ENCODE measurements at regions not wholly inside any gene's neighbourhood (a gene's known extent, or its start where the extent isn't known, plus 50 kb on each side); places are given as distances from the start of the nearest gene placed in this dataset.

- DNase-seq: no peak
- Histone ChIP-seq H3K36me3 (ENCODE audit: low read depth, missing control alignments) (no peaks in the 10 kb centered on the region), H3K4me3 (no peak overlapping the region), H3K4me1 (no peaks in the 10 kb centered on the region), H3K27ac (no peak overlapping the region), H3K9me3 (no peaks in the 10 kb centered on the region), H3K27me3 (no peaks in the 10 kb centered on the region)
- intact Hi-C loops (cut with DNase I; ENCODE audit: low total_unique reads): no loop called here
- TF ChIP-seq, protein P1, sequence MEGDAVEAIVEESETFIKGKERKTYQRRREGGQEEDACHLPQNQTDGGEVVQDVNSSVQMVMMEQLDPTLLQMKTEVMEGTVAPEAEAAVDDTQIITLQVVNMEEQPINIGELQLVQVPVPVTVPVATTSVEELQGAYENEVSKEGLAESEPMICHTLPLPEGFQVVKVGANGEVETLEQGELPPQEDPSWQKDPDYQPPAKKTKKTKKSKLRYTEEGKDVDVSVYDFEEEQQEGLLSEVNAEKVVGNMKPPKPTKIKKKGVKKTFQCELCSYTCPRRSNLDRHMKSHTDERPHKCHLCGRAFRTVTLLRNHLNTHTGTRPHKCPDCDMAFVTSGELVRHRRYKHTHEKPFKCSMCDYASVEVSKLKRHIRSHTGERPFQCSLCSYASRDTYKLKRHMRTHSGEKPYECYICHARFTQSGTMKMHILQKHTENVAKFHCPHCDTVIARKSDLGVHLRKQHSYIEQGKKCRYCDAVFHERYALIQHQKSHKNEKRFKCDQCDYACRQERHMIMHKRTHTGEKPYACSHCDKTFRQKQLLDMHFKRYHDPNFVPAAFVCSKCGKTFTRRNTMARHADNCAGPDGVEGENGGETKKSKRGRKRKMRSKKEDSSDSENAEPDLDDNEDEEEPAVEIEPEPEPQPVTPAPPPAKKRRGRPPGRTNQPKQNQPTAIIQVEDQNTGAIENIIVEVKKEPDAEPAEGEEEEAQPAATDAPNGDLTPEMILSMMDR (IDR thresholded peaks at IDR 0.05): no peak
- 71 to 74% methylated on average over 8 of the region's 8 CpGs for WGBS, 2 donors
Measured at GRCh38 chr13:30024125-30024865, 173.9 kb upstream of the UBL3 start.

DNA sequence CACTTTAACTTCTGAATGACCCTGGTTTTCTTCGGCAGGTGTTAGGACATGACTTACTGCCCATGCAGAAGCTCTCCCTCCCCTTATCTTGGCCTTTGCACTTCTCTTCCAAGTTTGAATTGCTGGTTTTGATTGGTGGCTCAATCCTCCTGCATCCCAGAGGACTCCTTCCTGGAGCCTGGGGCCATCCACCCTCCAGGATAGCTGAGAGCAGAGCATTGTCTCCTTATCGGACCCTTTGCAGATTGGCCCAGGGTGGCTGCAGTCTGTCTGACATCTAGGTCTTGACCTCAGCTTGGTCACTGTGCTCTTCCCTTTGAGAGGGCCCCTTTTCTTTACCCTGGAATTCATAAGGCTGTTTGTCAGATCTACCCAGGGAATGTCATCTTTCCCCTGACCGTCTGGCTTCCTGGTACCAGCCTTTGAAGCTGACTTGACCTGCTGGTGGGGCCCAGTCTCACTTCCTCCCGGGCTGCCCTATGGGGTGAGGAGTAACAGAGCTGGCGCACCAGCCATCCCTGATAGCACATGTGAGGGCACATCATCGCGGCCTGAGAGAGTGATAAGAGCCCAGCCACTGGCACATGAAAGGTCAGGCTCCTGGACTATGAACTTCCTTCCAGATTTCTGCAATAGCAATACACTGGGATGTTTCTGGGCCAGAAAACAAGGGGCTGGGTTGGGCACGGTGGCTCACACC is 172.9 kb upstream of the UBL3 start:
- intact Hi-C loops (cut with DNase I; ENCODE audit: low total_unique reads): no loop called here
- TF ChIP-seq POLR2A (IDR thresholded peaks at IDR 0.05): no peak
- TF ChIP-seq, protein P1 (IDR thresholded peaks at IDR 0.05): no peak
- 88 to 93% methylated on average over 8 of the region's 8 CpGs for WGBS, 2 donors

DNA sequence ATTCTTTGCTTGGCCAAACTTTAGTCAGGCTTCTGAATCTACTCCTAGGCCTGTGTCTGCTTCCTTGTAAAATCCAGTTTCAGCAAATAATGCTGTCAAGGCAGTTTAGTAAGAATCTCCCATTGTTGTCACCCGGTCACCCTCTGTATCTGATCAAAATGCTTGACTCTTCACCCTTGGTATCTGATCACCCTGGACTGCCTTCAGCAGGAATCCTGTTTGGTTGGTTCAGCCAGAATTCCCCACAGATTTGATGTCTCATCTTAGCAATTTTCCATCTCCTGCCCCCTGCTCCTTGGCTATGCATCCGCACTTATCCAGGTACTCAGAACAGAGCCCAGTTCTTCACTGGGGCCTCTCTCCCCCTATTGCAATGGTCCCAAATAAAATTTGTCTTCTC is 172.4 kb upstream of the UBL3 start:
- 92 to 93% methylated on average over 2 of the region's 2 CpGs for WGBS, 2 donors

More for the DNA sequence above, 172.9 kb upstream of the UBL3 start:
- Histone ChIP-seq H3K9me3 (no peaks in the 10 kb centered on the region), H3K36me3 (ENCODE audit: low read depth, missing control alignments) (no peaks in the 10 kb centered on the region), H3K27me3 (no peaks in the 10 kb centered on the region), H3K27ac (no peak overlapping the region), H3K4me1 (no peaks in the 10 kb centered on the region), H3K4me3 (no peak overlapping the region)
- DNase-seq: no peak

GRCh38 chr13:30022256-30022655 is 171.8 kb upstream of the UBL3 start:
- WGBS, 2 donors: 92 to 93% methylated on average over 10 of the region's 10 CpGs
- H3K27me3 ChIP-seq: no peaks in the 10 kb centered on the region
- DNase-seq: no peak
- intact Hi-C loops (cut with DNase I; ENCODE audit: low total_unique reads): no loop called here
- no peak overlapping the region for H3K27ac ChIP-seq
- no peak overlapping the region for H3K4me3 ChIP-seq
- no peak for TF ChIP-seq POLR2A (IDR thresholded peaks at IDR 0.05)
- TF ChIP-seq, protein P1 (IDR thresholded peaks at IDR 0.05): no peak
- H3K4me1 ChIP-seq: no peaks in the 10 kb centered on the region
- H3K36me3 ChIP-seq (ENCODE audit: low read depth, missing control alignments): no peaks in the 10 kb centered on the region
- no peaks in the 10 kb centered on the region for H3K9me3 ChIP-seq

More for the DNA sequence above, 172.4 kb upstream of the UBL3 start:
- no peaks in the 10 kb centered on the region for H3K27me3 ChIP-seq
- H3K9me3 ChIP-seq: no peaks in the 10 kb centered on the region
- no peak overlapping the region for H3K4me3 ChIP-seq
- H3K27ac ChIP-seq: no peak overlapping the region
- no peaks in the 10 kb centered on the region for H3K4me1 ChIP-seq
- no peak for TF ChIP-seq POLR2A (IDR thresholded peaks at IDR 0.05)
- TF ChIP-seq, protein P1 (IDR thresholded peaks at IDR 0.05): no peak
- no peaks in the 10 kb centered on the region for H3K36me3 ChIP-seq (ENCODE audit: low read depth, missing control alignments)
- DNase-seq: no peak
- intact Hi-C loops (cut with DNase I; ENCODE audit: low total_unique reads): no loop called here
